HG03575 (cell line): ENCODE measurements at regions not wholly inside any gene's neighbourhood (a gene's known extent, or its start where the extent isn't known, plus 50 kb on each side); places are given as distances from the start of the nearest gene placed in this dataset.
A peak's percentile ranks its signal among the peaks of the same experiment; 100 is the strongest.

Experiments
- ATAC-seq: cut with Tn5 transposase; IDR thresholded peaks from one replicate; pipeline ENCODE4 v1.9.1; 2021; ENCODE audit not compliant: unreplicated experiment, insufficient number of reproducible peaks, low FRiP score; ENCODE audit errors: extremely low read depth

DNA sequence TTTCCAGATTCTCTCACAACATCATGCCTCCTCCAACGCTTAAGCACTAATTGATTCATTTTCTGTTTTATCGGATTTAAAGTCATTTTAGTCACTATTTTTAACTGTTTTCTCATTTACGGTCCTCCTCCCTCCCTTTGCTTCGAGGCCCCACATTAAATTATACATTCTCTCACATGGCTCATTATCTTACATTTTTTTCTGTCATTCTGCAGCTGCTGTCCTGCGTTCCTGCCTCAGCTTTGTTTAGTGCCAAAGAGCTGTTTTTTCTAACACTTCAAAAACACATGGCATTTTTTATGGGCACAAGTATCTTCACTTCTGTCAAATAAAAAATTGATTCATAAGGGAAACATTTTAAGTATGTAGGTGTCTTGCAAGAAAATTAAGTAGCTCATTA, 130.1 kb upstream of the FST start:
- ATAC-seq, result no peak

DNA sequence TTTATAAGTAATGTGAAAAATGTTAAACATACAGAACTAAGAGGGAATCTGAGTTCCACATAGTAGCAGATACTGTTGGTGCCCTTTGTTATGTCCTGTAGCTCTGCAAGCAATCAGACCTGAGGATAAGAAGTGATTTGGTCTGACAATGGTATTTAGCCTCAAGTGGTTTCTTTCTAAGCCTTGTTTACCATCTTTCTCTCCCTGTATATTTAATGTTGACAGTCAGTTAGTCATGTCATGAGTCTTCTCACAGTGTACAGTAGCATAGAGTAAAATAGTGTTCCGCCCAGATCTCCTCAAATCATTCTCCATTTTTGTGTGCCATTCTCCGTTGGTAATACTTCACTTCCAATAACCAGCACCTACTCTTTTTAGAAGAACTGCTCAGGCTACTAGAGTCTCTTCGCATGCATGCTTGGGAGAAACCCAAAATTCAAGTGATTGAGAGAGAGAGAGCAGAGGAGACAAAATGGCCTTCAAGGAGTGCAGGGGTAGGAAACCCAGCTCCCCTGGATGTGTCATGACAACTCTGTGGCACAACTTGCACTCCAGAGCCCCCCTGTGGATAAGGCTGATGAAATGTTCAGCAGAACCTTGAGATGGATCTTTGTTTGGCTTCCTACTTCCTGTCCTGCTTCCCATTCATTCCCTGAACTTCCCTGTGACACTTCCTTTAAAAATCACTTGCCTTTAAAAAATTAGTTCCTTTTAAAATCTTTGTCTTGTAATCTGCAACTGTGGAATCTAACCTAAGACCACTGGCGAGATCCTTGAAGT, 129.2 kb upstream of the FST start:
- ATAC-seq, result no peak

DNA sequence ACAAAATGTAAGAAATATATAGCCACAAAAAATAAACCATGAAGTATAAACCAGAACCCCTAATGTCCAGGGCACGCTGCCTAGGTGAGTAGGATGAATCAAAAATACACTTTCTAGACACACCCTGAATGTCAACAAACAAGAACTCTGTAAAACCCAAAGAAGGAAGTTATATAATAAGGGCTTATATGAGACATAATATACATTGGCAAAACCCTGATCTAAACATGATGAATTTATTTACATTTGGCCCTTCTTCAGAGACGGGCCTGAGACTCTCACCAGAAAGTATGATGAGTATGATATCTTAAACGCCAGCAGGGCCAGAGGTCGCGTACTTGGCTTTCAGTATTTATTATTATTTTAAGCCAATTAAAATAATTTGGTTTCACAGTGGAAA, 125.1 kb upstream of the FST start:
- ATAC-seq, result no peak

DNA sequence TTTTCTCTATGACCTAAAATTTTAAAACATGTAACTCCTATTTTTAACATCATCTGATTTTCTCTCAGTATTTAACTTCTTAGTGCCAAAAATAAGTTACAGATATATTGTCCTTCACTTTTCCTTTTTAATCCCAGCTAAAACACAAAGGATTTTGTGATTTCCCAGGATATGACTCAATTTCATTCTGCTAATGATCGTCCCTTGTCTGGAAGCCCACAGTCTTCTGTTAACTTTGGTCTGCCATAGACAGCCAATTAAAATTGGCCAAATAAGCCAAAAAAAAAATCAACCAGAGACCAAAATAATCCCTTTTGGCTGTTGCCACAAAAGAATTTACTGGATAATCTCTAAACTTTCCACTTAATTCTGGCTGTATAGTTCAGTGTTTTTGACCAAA, 124.5 kb upstream of the FST start:
- ATAC-seq, result no peak

DNA sequence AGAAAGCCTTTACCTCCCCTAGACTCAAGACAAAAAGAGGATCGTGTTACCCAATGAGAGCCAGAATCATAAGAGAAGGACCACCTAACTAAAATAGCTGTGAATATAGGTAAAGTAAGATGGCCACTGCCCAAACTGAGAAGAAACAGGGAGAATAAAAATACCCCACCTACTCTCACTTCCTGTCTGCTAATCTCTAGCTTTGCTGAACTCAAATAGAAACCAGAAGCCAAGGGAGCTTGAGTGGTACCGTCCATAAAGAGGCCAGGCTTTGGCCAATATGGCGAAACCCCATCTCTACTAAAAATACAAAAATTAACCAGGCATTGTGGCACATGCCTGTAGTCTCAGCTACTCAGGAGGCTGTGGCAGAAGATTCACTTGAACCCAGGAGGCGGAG, 123.0 kb upstream of the FST start:
- ATAC-seq, result peak; percentile 53

DNA sequence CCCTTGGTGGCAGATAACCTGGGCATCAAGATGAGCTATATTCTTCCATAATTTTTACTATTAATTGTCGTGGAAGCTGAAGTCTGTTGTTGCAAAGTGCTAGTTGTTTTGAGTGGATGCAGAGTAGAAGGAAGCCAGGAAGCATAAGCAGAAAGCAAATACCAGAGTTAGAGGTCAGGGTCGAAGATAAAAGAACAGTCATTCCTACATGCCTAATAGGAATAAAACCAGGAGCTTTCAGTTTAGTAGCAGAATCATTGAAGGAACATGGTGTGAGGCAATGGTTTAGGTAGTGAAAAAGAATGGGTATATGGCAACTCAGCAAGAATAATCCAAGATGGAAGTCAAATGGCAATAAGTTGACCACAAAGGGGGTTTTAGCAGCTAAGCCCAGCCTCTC, 121.6 kb upstream of the FST start:
- ATAC-seq, result no peak

DNA sequence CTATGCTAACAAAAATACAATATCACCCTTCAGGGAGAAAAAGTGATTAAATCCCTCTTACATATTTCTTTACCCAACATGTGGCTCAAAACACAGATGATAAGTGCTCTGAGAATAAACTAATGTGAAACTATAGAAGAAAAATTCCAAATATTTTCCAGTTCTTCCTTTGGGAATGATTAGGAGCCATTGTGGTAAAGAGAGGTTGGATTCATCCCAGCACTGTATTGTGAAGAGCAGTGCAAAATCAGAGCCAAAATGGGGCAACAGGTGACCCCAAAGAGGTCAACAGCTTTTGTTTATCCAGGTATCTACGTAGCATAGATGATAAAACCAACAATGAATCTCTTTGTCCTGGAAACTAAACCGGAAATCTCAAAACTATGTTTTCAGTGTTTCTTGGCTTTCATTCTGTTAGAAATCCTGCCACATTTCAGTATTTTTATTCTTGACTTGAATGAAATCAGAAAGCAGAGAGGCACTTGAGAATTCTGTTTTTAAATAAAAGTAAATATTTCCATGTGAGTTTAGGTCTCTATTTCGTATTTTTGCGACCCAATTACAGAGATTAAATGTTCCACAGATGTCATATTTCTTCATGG, 120.4 kb upstream of the FST start:
- no peak for ATAC-seq

DNA sequence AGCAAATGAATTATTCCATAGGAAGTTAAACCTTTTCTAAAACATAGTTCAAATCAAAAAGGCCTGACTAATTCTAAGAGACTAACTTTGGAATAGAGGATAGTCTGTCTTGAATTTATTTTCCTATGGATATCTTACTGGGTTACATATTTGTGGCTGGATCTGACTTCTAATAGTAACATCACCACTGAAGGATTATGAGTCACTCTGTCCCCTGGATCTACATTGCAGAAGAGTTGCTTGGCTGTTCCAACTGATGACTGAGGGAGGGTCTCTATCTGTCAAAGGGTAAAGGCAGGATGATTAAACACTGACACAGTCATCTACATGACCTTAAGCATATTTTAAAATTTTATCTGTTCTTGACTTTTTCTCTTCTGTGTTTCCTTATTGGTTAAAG, 119.6 kb upstream of the FST start:
- no peak for ATAC-seq

DNA sequence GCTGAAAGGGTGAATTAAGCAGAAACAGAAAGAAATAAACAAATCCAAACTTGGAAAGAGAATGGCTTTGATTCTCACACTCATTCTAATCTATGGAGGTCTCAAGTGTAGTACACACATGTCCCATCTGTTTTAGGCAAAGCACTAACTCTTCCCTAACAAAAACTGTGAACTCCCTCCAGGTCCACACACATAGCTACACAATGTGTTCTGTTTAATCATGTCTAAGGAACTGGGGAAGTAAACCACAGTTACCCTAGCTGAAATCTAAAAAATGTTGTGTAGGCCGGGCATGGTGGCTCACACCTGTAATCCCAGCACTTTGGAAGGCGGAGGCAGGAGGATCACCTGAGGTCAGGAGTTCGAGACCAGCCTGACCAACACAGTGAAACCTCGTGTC, 118.7 kb upstream of the FST start:
- no peak for ATAC-seq

DNA sequence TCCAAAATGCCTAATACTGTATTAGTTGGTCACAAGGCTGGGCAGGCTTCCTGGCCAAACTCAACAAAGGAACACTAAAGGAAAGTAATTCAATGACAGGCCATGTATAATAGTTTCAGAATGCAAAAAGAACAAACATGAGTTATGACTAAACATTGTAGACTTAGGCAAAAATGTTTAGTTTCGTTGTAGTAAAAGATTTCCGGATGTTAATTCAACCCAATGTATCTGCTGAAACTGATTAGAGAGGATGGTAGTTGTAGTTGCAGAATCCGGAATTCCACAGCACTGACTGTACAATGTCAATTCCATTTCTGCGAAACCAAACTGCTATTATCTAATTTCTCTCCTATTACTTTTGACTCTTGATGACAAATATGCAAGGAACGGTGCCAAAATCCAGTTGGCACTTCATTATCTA, 117.9 kb upstream of the FST start:
- ATAC-seq, result no peak

DNA sequence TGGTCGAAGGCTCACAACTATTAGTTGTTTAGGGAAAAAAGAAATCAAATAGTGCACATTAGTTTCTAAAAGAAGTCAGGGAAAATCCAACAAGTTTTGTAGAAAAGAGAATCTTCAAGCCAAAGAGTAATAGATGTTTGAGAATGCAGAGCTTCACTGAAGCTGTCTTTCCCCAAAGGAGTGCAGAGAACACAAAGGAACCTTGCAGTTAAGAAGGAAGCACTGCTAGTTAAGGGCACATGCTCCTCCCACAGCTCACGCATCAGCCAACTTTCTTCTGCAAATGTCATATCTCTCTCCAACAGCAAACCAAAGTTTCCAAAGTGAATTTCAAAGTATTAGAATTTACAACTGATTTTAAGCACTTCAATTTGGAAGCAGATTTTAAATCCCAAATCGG, 116.4 kb upstream of the FST start:
- no peak for ATAC-seq

DNA sequence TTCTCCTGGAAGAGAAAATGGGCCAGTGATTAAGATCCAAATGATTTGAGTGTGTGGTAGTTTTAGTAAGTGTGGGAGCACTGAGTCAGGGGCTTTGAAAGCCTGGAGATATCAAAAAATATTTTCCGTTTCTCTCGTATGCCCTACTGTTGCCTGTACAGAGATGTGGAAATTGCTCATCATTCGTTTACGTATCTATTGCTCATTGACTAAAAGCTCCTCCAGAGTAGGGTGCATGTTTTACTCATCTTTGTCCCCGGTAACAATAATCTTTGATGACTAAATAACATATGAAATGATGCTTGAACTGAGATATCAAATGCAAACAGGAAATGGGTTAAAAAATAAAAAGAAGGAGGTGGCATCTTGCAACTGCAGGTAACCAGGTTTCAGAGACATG, 114.2 kb upstream of the FST start:
- no peak for ATAC-seq

DNA sequence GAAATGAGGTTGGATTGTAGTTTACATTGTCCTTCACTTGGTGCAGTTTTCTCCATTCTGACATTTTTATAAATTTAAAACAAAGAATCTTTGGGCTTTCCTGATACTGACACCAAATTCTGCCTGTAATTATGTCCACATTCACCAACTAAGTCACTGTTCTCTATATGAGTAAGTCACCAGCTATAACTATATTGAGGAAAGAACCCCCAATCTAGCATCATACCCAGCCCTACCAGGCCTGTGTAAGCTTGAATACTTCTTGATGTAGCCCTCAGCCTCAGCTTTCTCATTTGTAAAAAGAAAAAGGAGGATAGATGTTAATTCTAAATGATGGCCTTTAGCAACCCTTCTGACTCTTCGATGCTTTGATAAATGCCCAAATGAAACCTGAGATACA, 112.7 kb upstream of the FST start:
- no peak for ATAC-seq

DNA sequence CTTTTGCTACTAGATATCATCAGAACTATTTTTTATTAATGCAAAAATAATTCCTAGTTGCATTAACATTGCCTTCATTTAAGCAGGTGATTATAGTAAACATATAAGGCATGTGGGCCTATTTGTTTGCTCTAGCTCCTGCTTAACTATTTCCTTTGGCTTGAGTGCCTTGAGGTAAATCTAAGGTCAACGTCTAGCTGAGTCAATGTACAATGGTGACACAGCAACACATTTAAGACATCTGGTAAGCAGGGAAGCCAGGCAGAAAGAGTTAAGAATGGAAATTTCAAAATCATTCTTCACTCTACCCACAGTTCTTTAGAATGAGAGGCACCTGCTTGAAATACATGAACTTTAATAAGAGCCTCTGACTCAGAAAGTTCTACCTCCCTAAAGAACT, 111.9 kb upstream of the FST start:
- no peak for ATAC-seq

DNA sequence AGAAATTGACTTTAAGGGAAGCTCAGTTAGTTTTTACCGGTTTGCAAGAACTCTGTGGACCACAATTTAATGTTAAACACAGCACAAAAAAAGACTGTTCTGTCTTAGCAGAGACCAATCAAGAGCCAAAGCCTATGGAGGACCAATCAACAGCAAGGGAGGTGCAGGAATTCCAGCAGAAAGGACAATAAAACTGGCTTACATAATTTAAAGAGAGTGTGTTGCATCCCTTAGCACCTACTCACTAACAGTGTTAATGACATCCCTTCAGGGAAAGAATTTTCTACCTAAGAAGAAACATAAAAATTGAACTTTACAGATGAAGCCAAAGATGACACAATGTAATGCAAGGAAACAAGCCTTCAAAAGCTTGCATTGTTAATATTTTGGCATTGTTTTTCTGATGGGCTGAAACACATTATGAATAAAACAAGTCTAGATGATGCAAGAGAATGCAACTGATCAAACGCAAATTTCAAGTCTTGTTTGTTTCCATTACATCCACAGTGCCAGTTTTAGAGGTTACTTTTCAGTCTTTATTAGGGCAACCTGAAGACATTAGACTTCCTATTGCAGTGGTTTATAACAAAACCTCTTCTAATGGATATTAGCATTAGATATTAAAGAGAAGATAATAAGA, 111.3 kb upstream of the FST start:
- no peak for ATAC-seq

DNA sequence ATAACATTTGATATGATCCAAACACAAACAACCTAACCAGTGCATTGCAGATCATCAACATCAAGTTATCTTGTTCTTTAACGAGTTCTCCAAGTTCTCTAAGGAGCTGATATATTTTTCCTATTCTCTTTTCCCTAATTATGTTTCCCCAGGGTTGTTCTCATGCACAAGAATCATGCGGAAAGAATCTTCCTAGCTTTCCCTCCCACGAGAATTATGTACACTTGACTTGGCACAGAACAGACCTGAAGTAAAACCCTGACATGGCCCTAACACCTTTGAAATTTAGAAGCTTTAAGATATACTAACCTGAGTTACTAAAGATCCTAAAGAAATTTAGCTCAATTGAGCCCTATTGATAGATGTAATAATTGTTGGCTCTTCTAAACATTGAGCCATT, 110.7 kb upstream of the FST start:
- no peak for ATAC-seq

DNA sequence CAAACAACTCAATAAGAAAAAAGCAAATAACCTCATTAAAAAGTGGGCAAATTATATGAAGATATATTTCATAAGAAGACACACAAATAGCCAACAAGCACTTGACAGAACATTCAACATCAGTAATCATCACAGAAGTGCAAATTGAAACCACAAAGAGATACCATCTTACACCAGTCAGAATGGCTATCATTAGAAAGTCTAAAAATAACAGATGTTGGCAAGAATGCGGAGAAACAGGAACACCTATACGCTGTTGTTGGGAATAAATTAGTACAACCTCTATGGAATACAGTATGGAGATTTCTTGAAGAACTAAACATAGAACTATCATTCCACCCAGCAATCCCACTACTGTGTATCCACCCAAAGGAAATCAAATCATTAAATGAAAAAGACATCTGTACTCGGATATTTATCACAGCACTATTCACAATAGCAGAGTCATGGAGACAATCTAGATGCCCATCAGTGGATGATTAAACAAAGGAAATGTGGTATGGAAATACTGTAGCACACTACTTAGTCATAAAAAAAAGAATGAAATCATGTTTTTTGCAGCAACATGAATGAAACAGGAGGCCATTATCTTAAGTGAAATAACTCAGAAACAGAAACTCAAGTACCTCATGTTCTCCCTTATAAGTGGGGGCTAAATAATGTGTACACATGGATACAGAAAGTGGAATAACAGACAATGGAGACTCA, 106.8 kb upstream of the FST start:
- ATAC-seq, result no peak

DNA sequence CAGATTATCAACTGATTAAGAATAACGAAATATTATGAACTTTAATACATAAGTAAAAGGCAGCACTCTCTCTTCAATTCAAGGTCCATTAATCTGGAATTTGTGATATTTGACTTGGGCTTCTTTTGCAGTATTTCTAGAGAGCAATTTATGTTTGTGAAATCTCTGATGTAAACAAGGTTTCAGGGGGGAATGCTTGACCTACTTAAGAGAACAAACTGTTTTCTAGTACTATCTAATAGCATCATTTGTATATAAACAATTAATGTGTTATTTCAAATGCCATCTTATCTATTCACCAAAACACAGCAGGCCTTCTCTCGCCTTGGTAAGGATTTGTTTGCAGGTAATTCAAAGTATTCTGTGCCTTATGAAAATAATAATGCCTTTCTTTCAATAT, 103.6 kb upstream of the FST start:
- no peak for ATAC-seq

DNA sequence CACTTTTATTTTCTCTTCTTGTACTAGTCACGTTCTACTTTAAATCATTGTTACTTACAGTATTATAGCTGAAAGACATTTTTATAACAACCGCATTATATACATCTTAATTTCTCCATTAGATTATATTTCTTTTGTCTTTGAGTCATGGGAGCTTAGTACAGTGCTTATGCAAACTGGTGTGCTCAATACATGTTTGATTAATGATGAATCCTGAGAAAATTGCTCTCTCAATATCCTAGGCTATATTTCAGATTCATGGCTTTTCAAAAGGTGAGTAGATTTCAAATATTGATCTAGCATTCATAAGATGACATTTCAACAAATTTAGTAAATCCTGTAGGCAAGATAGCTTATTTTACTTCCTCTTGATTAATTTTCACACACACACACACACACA, 102.2 kb upstream of the FST start:
- ATAC-seq, result no peak
